KBM-7 (cell line): ENCODE measurements at regions not wholly inside any gene's neighbourhood (a gene's known extent, or its start where the extent isn't known, plus 50 kb on each side); places are given as distances from the start of the nearest gene placed in this dataset.

Source experiments
- DNase-seq: peaks from one replicate; pipeline ENCODE4 v3.0.0-alpha.2; 2015
- in situ Hi-C: fragments of 300-500 bp; cut with MboI; formaldehyde crosslinking; loops from 2 replicates; pipeline ENCODE4 v1.14.3; 2020; ENCODE audit warnings: low sequenced_read_pairs, low pct_unique_long_range_greater_than_20kb, mixed read lengths

GRCh38 chr12:19572920-19573558 is 133.7 kb downstream of the AEBP2 start:
- in situ Hi-C loops: no loop called here

GRCh38 chr12:19573866-19574265 is 134.6 kb downstream of the AEBP2 start:
- no peak for DNase-seq
- in situ Hi-C loops: no loop called here

More at GRCh38 chr12:19572920-19573558, 133.7 kb downstream of the AEBP2 start:
- DNase-seq: peak; percentile 77

GRCh38 chr12:19574601-19575000 is 135.3 kb downstream of the AEBP2 start:
- peak; percentile 56 for DNase-seq
- in situ Hi-C loops: no loop called here

GRCh38 chr12:19575337-19576243 is 136.3 kb downstream of the AEBP2 start:
- DNase-seq: peak; percentile 67
- in situ Hi-C loops: no loop called here

GRCh38 chr12:19576506-19577280 is 137.4 kb downstream of the AEBP2 start:
- in situ Hi-C loops: no loop called here
- peak; percentile 61 for DNase-seq

- in situ Hi-C loops: no loop called here
These were observed 137.9 kb downstream of the AEBP2 start for GRCh38 chr12:19577281-19577530.

GRCh38 chr12:19584732-19585131 is 145.4 kb downstream of the AEBP2 start:
- in situ Hi-C loops: no loop called here
- DNase-seq: no peak

More at GRCh38 chr12:19577281-19577530, 137.9 kb downstream of the AEBP2 start:
- DNase-seq: no peak

GRCh38 chr12:19588951-19589350 is 149.7 kb downstream of the AEBP2 start:
- in situ Hi-C loops: no loop called here

GRCh38 chr12:19591951-19592350 is 152.7 kb downstream of the AEBP2 start:
- in situ Hi-C loops: no loop called here
- no peak for DNase-seq

More at GRCh38 chr12:19588951-19589350, 149.7 kb downstream of the AEBP2 start:
- no peak for DNase-seq

GRCh38 chr12:19596434-19597166 is 157.3 kb downstream of the AEBP2 start:
- DNase-seq: no peak
- in situ Hi-C loops: no loop called here

GRCh38 chr12:19597167-19598026 is 158.1 kb downstream of the AEBP2 start:
- in situ Hi-C loops: no loop called here

GRCh38 chr12:19605720-19606119 is 166.4 kb downstream of the AEBP2 start:
- DNase-seq: no peak
- in situ Hi-C loops: no loop called here

More at GRCh38 chr12:19597167-19598026, 158.1 kb downstream of the AEBP2 start:
- no peak for DNase-seq

- in situ Hi-C loops: no loop called here
- no peak for DNase-seq
These were observed 168.7 kb downstream of the AEBP2 start for GRCh38 chr12:19608039-19608438.

- in situ Hi-C loops: no loop called here
- no peak for DNase-seq
These were observed 173.8 kb downstream of the AEBP2 start for GRCh38 chr12:19613051-19613535.

GRCh38 chr12:19614601-19615383 is 175.5 kb downstream of the AEBP2 start:
- in situ Hi-C loops: no loop called here

GRCh38 chr12:19615384-19615725 is 176.1 kb downstream of the AEBP2 start:
- no peak for DNase-seq
- in situ Hi-C loops: no loop called here

More at GRCh38 chr12:19614601-19615383, 175.5 kb downstream of the AEBP2 start:
- no peak for DNase-seq

GRCh38 chr12:19616781-19617180 is 177.5 kb downstream of the AEBP2 start:
- no peak for DNase-seq

More at GRCh38 chr12:19616781-19617180, 177.5 kb downstream of the AEBP2 start:
- in situ Hi-C loops: no loop called here
